ENCODE measurements at regions not wholly inside any gene's neighbourhood (a gene's known extent, or its start where the extent isn't known, plus 50 kb on each side); places are given as distances from the start of the nearest gene placed in this dataset.

DNA sequence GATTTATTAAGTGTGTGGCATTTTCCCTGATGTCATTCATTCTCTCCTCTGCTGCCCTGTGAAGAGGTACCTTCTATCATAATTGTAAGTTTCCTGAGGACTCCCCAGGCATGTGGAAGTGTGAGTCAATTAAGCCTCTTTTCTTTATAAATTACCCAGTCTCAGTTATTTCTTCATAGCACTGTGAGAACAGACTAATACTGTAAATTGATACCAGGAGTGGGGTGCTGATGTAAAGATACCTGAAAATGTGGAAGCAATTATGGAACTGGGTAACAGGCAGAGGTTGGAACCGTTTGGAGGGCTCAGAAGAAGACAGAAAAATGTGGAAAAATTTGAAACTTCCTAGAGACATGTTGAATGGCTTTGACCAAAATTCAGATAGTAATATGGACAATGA lies 711.8 kb upstream of the GRM3 start:
- TF ChIP-seq, protein P1, sequence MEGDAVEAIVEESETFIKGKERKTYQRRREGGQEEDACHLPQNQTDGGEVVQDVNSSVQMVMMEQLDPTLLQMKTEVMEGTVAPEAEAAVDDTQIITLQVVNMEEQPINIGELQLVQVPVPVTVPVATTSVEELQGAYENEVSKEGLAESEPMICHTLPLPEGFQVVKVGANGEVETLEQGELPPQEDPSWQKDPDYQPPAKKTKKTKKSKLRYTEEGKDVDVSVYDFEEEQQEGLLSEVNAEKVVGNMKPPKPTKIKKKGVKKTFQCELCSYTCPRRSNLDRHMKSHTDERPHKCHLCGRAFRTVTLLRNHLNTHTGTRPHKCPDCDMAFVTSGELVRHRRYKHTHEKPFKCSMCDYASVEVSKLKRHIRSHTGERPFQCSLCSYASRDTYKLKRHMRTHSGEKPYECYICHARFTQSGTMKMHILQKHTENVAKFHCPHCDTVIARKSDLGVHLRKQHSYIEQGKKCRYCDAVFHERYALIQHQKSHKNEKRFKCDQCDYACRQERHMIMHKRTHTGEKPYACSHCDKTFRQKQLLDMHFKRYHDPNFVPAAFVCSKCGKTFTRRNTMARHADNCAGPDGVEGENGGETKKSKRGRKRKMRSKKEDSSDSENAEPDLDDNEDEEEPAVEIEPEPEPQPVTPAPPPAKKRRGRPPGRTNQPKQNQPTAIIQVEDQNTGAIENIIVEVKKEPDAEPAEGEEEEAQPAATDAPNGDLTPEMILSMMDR (IDR thresholded peaks at IDR 0.05) = no peak
- TF ChIP-seq POLR2A (IDR thresholded peaks at IDR 0.05) = no peak

Data from lower leg skin (tissue), 3 donors.